NB4 (cell line): ENCODE measurements at regions not wholly inside any gene's neighbourhood (a gene's known extent, or its start where the extent isn't known, plus 50 kb on each side); places are given as distances from the start of the nearest gene placed in this dataset.

Experiments
- DNase-seq: peaks from one replicate; pipeline ENCODE4 v3.0.0; 2010; ENCODE audit warnings: low read depth
- H3K4me3 ChIP-seq: one replicate; pipeline ENCODE4 v1.5.1; 2011; ENCODE audit warnings: mild to moderate bottlenecking, low read depth, low read length, moderate library complexity
- CTCF ChIP-seq: IDR thresholded peaks from one replicate; pipeline ENCODE4 v1.5.1; 2012; ENCODE audit warnings: low read depth, low read length
- MYC ChIP-seq: IDR thresholded peaks from 2 replicates; pipeline ENCODE4 v1.6.1; 2011; ENCODE audit warnings: low read depth, low read length
- POLR2A ChIP-seq: IDR thresholded peaks from 2 replicates; pipeline ENCODE4 v1.6.1; 2011; ENCODE audit warnings: mild to moderate bottlenecking; ENCODE audit not compliant: insufficient read length; ENCODE audit errors: extremely low read depth
- TF ChIP-seq, protein P1 (sequence below): IDR thresholded peaks from 2 replicates; pipeline ENCODE4 v1.6.1; 2011; ENCODE audit warnings: low read depth, low read length

DNA sequence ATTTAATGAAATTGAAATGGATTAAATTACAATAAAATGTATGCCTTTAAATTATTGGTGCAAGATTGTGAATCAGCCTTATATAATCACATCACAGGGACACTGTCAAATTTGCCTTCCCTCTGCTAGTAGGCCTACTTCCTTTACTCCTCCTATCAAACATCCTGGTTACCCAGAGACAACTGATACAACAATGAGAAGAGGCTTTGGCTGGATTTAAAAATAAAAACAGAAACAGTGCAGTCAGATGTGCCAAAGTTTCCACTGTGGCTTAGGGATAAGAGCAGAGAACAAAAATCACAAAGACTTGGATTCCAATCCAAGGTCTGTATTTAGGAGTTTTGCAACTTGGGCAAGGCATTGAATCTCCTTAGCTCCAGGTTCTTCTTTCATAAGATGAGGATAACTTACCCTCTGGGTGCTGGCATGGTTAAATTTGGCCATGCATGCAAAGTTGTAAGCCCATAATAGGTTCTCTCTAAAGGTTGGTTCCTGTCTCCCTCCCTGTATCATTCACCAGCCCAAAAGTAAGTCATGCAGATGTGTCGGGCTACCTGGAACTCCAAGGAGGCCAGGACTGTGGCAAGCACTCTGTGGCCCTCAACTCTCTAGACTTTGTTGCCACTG, 99.3 kb upstream of the LRATD1 start:
- TF ChIP-seq MYC (no peak), CTCF (no peak), POLR2A (no peak)
- TF ChIP-seq, protein P1, sequence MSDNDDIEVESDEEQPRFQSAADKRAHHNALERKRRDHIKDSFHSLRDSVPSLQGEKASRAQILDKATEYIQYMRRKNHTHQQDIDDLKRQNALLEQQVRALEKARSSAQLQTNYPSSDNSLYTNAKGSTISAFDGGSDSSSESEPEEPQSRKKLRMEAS: no peak
- no peak for DNase-seq

GRCh38 chr2:14535156-14535555, 97.4 kb upstream of the LRATD1 start:
- DNase-seq: no peak
- no peak for TF ChIP-seq CTCF
- no peak for TF ChIP-seq MYC
- TF ChIP-seq POLR2A: no peak
- TF ChIP-seq, protein P1: no peak

More for the DNA sequence above, 99.3 kb upstream of the LRATD1 start:
- H3K4me3 ChIP-seq: no peak overlapping the region

GRCh38 chr2:14536976-14537375, 95.5 kb upstream of the LRATD1 start:
- TF ChIP-seq POLR2A (no peak), MYC (no peak), CTCF (no peak)
- TF ChIP-seq, protein P1: no peak
- DNase-seq: no peak
- no peak overlapping the region for H3K4me3 ChIP-seq

More at GRCh38 chr2:14535156-14535555, 97.4 kb upstream of the LRATD1 start:
- no peak overlapping the region for H3K4me3 ChIP-seq

DNA sequence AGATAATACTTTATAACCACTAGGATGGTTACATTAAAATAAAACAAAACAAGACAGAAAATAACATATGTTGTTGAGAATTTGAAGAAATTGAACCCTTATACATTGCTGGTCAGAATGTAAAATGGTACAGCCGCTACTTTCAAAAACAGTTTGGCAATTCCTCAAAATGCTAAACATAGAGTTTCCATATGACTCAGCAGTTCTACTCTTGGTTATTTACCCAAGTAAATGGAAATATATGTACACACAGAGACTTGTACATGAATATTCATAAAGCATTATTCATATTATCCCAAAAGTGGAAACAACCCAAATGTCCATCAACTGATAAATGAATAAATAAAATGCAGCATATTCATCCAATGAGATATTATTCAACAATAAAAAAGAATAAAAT, 92.5 kb upstream of the LRATD1 start:
- no peak overlapping the region for H3K4me3 ChIP-seq
- TF ChIP-seq, protein P1: no peak
- TF ChIP-seq CTCF: no peak
- no peak for TF ChIP-seq POLR2A
- no peak for TF ChIP-seq MYC
- no peak for DNase-seq

DNA sequence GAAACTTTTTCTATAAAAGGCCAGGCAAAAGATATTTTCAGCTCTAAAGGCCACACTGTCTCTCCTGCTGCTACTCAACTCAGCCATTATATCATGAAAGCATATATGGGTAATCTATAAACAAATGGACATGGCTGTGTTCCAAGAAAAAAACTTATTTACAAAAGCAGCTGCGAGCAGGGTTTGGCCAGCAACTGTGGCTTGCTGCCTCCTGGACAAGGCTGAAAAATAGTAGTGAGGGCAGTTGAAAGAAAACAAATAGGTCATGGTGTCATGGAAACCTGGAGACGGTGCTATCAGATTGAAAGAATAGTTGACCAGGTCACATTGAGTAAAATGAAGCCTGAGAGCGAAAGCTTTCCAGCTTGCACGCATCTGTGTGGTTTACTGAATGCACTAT, 89.2 kb upstream of the LRATD1 start:
- TF ChIP-seq, protein P1: no peak
- TF ChIP-seq CTCF: no peak
- no peak overlapping the region for H3K4me3 ChIP-seq
- no peak for DNase-seq

DNA sequence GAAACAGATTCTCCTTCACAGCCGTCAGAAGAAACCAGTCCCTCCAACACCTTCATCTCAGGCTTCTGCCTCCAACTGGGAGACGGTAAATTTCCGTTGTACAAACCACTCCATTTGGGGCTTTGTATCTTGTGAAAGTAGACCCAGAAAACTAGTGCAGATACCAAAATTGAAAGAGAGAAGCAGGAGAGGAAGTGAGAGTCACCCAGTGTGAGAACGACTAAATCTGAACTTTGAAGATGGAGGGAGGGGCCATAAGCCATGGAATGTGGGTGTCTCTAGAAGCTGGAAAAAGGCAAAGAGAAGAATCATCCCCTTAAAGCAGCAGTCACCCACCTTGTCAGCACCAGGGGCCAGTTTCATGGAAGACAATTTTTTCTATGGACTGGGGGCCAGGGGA, 88.3 kb upstream of the LRATD1 start:
- H3K4me3 ChIP-seq: no peak overlapping the region
- TF ChIP-seq, protein P1: no peak
- TF ChIP-seq POLR2A (no peak), MYC (no peak), CTCF (no peak)
- no peak for DNase-seq
